ENCODE measurements at regions not wholly inside any gene's neighbourhood (a gene's known extent, or its start where the extent isn't known, plus 50 kb on each side); places are given as distances from the start of the nearest gene placed in this dataset.

DNA sequence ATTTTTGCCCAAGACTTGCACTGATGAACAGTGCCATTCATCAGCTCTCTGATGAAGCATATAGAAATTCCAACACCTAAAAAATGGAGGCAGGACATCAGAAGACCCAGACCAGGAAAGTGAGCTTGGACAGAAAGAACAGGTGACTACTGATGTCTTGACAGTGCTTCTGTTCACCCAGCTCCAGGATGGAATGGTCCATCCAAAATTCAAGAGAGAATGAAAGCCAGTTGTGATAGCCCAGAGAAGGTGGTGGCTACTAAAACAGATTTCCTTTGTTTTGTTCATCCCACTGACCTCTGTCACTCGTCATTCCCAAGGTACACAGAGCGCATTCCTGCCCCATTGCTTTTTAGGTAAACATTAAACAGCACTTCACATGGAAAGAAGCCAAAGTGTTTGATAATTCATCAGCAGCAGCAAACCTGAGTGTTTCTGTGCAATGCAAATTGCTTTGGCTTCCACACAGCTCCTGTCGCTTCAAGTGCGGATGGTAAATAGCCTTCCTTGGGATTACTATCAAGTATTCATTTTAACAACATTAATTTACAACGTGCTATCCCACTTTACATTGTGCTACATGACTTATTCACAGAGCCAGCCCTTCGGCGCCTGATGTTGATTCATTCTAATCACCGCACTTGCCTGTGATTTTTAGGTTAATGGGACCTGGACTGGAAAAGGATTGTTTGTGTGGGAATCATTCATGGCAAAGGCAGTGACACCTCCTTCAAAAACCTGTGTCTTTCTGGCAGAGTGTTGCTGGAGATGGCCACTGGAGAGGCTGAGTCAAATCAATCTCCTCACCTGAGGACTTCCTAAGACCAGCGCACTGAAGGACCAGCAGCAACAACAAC lies 65.1 kb upstream of the TOX3 start:
- TF ChIP-seq, protein P1, sequence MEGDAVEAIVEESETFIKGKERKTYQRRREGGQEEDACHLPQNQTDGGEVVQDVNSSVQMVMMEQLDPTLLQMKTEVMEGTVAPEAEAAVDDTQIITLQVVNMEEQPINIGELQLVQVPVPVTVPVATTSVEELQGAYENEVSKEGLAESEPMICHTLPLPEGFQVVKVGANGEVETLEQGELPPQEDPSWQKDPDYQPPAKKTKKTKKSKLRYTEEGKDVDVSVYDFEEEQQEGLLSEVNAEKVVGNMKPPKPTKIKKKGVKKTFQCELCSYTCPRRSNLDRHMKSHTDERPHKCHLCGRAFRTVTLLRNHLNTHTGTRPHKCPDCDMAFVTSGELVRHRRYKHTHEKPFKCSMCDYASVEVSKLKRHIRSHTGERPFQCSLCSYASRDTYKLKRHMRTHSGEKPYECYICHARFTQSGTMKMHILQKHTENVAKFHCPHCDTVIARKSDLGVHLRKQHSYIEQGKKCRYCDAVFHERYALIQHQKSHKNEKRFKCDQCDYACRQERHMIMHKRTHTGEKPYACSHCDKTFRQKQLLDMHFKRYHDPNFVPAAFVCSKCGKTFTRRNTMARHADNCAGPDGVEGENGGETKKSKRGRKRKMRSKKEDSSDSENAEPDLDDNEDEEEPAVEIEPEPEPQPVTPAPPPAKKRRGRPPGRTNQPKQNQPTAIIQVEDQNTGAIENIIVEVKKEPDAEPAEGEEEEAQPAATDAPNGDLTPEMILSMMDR (IDR thresholded peaks at IDR 0.05 in 4 of 5, conservative IDR thresholded peaks at IDR 0.05 in 1 of 5), result no peak
- TF ChIP-seq POLR2A (IDR thresholded peaks at IDR 0.05), result no peak
